Suprapubic skin (tissue), 4 donors: ENCODE measurements at regions not wholly inside any gene's neighbourhood (a gene's known extent, or its start where the extent isn't known, plus 50 kb on each side); places are given as distances from the start of the nearest gene placed in this dataset.

Source experiments
- DNase-seq, 2 donors: peaks; one replicate each; pipeline ENCODE4 v3.0.0-alpha.2; 2019; ENCODE audit warnings: low spot score in 2 of 2
- H3K27ac ChIP-seq: fragments of 200-600 bp; sonication (generic); one replicate; pipeline ENCODE4 v1.5.1; 2019
- H3K27me3 ChIP-seq: fragments of 200-600 bp; sonication (generic); one replicate; pipeline ENCODE4 v1.5.1; 2019
- H3K36me3 ChIP-seq: fragments of 200-600 bp; sonication (generic); one replicate; pipeline ENCODE4 v1.5.1; 2019
- H3K4me1 ChIP-seq: fragments of 200-600 bp; sonication (generic); one replicate; pipeline ENCODE4 v1.5.1; 2019
- H3K4me3 ChIP-seq: fragments of 200-600 bp; sonication (generic); one replicate; pipeline ENCODE4 v1.5.1; 2019; ENCODE audit warnings: mild to moderate bottlenecking
- H3K9me3 ChIP-seq: fragments of 200-600 bp; sonication (generic); one replicate; pipeline ENCODE4 v1.5.1; 2019
- CTCF ChIP-seq, 2 donors: fragments of 200-600 bp in 1 of 2; fragments of 450-650 bp in 1 of 2; sonication (generic) in 1 of 2; IDR thresholded peaks; one replicate each; pipeline ENCODE4 v1.5.1; 2016 to 2019; ENCODE audit warnings: antibody characterized with exemption in 2 of 2, mild to moderate bottlenecking in 1 of 2, moderate library complexity in 1 of 2
- EP300 ChIP-seq: sonication (generic); formaldehyde crosslinking; IDR thresholded peaks from one replicate; pipeline ENCODE4 v1.6.1; 2017; ENCODE audit warnings: antibody characterized with exemption
- POLR2A ChIP-seq, 2 donors: fragments of 450-650 bp; IDR thresholded peaks; one replicate each; pipeline ENCODE4 v1.6.1; 2017; ENCODE audit warnings: antibody characterized with exemption in 2 of 2, mild to moderate bottlenecking in 2 of 2, moderate library complexity in 2 of 2
- POLR2AphosphoS5 ChIP-seq, 3 donors: sonication (generic); formaldehyde crosslinking; IDR thresholded peaks; one replicate each; pipeline ENCODE4 v1.6.1; 2017; ENCODE audit warnings: antibody characterized with exemption in 3 of 3
- whole genome bisulfite sequencing: methylation state at CpG from one replicate; pipeline ENCODE4 v1.1.5; 2018; 5-methylcytosine and 5-hydroxymethylcytosine counted together

GRCh38 chr20:6851136-6851535 is 83.7 kb downstream of the BMP2 start:
- no peaks in the 10 kb centered on the region for H3K36me3 ChIP-seq
- no peak for TF ChIP-seq POLR2AphosphoS5 (IDR thresholded peaks at IDR 0.05)
- no peak for TF ChIP-seq EP300
- no peak for TF ChIP-seq POLR2A (IDR thresholded peaks at IDR 0.05)
- TF ChIP-seq CTCF (IDR thresholded peaks at IDR 0.05): no peak
- WGBS: 75% methylated on average over 4 of the region's 4 CpGs

GRCh38 chr20:6852478-6852877 is 85.0 kb downstream of the BMP2 start:
- WGBS: 93% methylated on average over 4 of the region's 4 CpGs
- no peak for TF ChIP-seq EP300
- H3K27ac ChIP-seq: no peak overlapping the region
- H3K4me1 ChIP-seq: peaks cover 2% of the 10 kb centered on the region
- no peaks in the 10 kb centered on the region for H3K36me3 ChIP-seq
- no peak overlapping the region for H3K4me3 ChIP-seq
- peaks cover 6% of the 10 kb centered on the region for H3K27me3 ChIP-seq
- no peaks in the 10 kb centered on the region for H3K9me3 ChIP-seq
- no peak for DNase-seq

More at GRCh38 chr20:6851136-6851535, 83.7 kb downstream of the BMP2 start:
- H3K4me3 ChIP-seq: no peak overlapping the region
- H3K9me3 ChIP-seq: no peaks in the 10 kb centered on the region
- no peak for DNase-seq
- H3K27ac ChIP-seq: no peak overlapping the region
- no peaks in the 10 kb centered on the region for H3K4me1 ChIP-seq
- peaks cover 6% of the 10 kb centered on the region for H3K27me3 ChIP-seq

GRCh38 chr20:6855104-6855503 is 87.6 kb downstream of the BMP2 start:
- Histone ChIP-seq H3K4me3 (no peak overlapping the region), H3K27ac (no peak overlapping the region), H3K9me3 (no peaks in the 10 kb centered on the region), H3K27me3 (peaks cover 6% of the 10 kb centered on the region), H3K36me3 (no peaks in the 10 kb centered on the region), H3K4me1 (peaks cover 4% of the 10 kb centered on the region)
- WGBS: 75% methylated on average over 3 of the region's 3 CpGs
- TF ChIP-seq POLR2AphosphoS5 (IDR thresholded peaks at IDR 0.05) (no peak), POLR2A (IDR thresholded peaks at IDR 0.05) (no peak), EP300 (no peak), CTCF (IDR thresholded peaks at IDR 0.05) (no peak)
- no peak for DNase-seq

DNA sequence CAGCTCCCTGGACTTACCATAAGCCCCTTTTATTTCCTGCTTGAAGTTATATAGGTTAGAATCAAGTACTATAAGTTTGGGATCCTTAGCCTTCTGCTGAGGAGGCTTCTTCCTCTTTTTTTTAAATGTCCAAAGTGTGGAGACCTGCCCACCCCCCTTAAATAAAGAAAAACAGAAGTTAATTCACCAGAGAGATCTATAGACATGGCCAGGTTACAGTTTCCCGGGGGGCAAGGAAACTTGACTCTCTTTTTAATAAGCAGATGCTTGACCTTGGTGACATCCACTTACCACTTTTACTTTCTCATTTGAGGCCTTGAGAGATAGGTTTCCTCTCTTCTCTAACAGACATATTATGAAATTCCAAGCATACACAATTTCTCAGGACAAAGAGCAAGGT is 88.3 kb downstream of the BMP2 start:
- H3K36me3 ChIP-seq: no peaks in the 10 kb centered on the region
- H3K9me3 ChIP-seq: no peaks in the 10 kb centered on the region
- no peak for DNase-seq
- 43% methylated on average over 1 of the region's 1 CpG for WGBS
- no peak for TF ChIP-seq POLR2A (IDR thresholded peaks at IDR 0.05)
- TF ChIP-seq POLR2AphosphoS5 (IDR thresholded peaks at IDR 0.05): no peak
- no peak for TF ChIP-seq EP300
- no peak for TF ChIP-seq CTCF (IDR thresholded peaks at IDR 0.05)
- H3K27me3 ChIP-seq: peaks cover under 1% of the 10 kb centered on the region
- H3K4me3 ChIP-seq: no peak overlapping the region
- peaks cover 4% of the 10 kb centered on the region for H3K4me1 ChIP-seq
- no peak overlapping the region for H3K27ac ChIP-seq

- Histone ChIP-seq H3K27ac (no peak overlapping the region), H3K4me1 (peaks cover 4% of the 10 kb centered on the region), H3K36me3 (no peaks in the 10 kb centered on the region), H3K9me3 (no peaks in the 10 kb centered on the region), H3K4me3 (no peak overlapping the region), H3K27me3 (no peaks in the 10 kb centered on the region)
- TF ChIP-seq POLR2AphosphoS5 (IDR thresholded peaks at IDR 0.05) (no peak), POLR2A (IDR thresholded peaks at IDR 0.05) (no peak), CTCF (IDR thresholded peaks at IDR 0.05) (no peak), EP300 (no peak)
- WGBS: 47% methylated on average over 5 of the region's 5 CpGs
- DNase-seq: no peak
These were observed 90.4 kb downstream of the BMP2 start for GRCh38 chr20:6857927-6858326.

DNA sequence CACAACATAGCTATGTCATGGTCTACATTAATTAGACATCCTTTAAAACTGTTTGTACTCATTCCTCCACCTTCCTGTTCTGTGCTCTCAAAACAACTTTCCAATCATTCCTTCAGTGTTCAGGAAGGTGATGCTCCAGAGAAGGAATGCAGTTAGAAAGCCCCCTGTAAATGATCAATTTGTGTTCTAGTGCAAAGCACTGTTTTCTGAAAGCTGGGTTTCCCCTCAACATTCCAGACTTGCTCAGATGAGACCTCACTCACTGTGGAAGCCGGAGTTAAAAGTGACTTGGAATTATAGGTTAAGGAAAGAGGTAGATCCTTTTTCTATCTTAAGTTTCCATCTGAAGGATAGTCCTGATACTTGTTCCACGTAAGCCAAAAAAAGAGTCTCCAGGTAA is 95.9 kb downstream of the BMP2 start:
- DNase-seq: no peak
- no peaks in the 10 kb centered on the region for H3K27me3 ChIP-seq
- H3K9me3 ChIP-seq: no peaks in the 10 kb centered on the region
- H3K27ac ChIP-seq: no peak overlapping the region
- H3K36me3 ChIP-seq: no peaks in the 10 kb centered on the region
- peaks cover 3% of the 10 kb centered on the region for H3K4me1 ChIP-seq
- WGBS: 87% methylated on average over 2 of the region's 2 CpGs
- no peak for TF ChIP-seq CTCF (IDR thresholded peaks at IDR 0.05)
- no peak for TF ChIP-seq POLR2AphosphoS5 (IDR thresholded peaks at IDR 0.05)
- TF ChIP-seq POLR2A (IDR thresholded peaks at IDR 0.05): no peak
- no peak for TF ChIP-seq EP300
- H3K4me3 ChIP-seq: no peak overlapping the region
